HL-60 (cell line): ENCODE measurements at regions not wholly inside any gene's neighbourhood (a gene's known extent, or its start where the extent isn't known, plus 50 kb on each side); places are given as distances from the start of the nearest gene placed in this dataset.

Experiments
- DNase-seq, 2 experiments: peaks; one replicate each; pipeline ENCODE4 v3.0.0-alpha.2; 2010 to 2020; ENCODE audit warnings: low read depth in 1 of 2, low spot score in 1 of 2
- H3K27ac ChIP-seq: fragments of 250-450 bp; sonication (Bioruptor Pico); replicated peaks from 2 replicates; pipeline ENCODE4 v1.5.1; 2020; ENCODE audit warnings: mild to moderate bottlenecking, moderate library complexity
- H3K27me3 ChIP-seq: fragments of 250-450 bp; sonication (Bioruptor Pico); 2 replicates; pipeline ENCODE4 v1.5.1; 2021; ENCODE audit warnings: mild to moderate bottlenecking, moderate library complexity; ENCODE audit not compliant: insufficient read depth, poor library complexity, severe bottlenecking
- H3K4me3 ChIP-seq: replicated peaks from 2 replicates; pipeline ENCODE4 v1.5.1; 2011; ENCODE audit warnings: mild to moderate bottlenecking, control low read depth, low read length; ENCODE audit not compliant: insufficient read depth
- CTCF ChIP-seq: IDR thresholded peaks from one replicate; pipeline ENCODE4 v1.5.1; 2011; ENCODE audit warnings: low read length, control low read depth, inconsistent platforms; ENCODE audit not compliant: insufficient read depth
- GABPA ChIP-seq: IDR thresholded peaks from 2 replicates; pipeline ENCODE4 v1.6.1; 2012; ENCODE audit warnings: low read depth
- POLR2AphosphoS5 ChIP-seq: IDR thresholded peaks from 2 replicates; pipeline ENCODE4 v1.6.1; 2012; ENCODE audit warnings: low read depth
- REST ChIP-seq: IDR thresholded peaks from 2 replicates; pipeline ENCODE4 v1.6.1; 2012; ENCODE audit warnings: low read depth; ENCODE audit not compliant: insufficient replicate concordance
- SPI1 ChIP-seq: IDR thresholded peaks from 2 replicates; pipeline ENCODE4 v1.6.1; 2012; ENCODE audit warnings: low read depth, mild to moderate bottlenecking, borderline replicate concordance

- TF ChIP-seq REST (no peak), GABPA (no peak)
- H3K27me3 ChIP-seq: no peaks in the 10 kb centered on the region
- no peak overlapping the region for H3K4me3 ChIP-seq
- no peak for DNase-seq
- H3K27ac ChIP-seq: no peak overlapping the region
These were observed 1372.9 kb upstream of the PIK3C3 start for GRCh38 chr18:40582105-40582504.

GRCh38 chr18:40577981-40578365 lies 1377.1 kb upstream of the PIK3C3 start:
- no peak for TF ChIP-seq REST
- no peak for TF ChIP-seq SPI1
- no peak for TF ChIP-seq POLR2AphosphoS5
- no peak for TF ChIP-seq GABPA
- TF ChIP-seq CTCF: no peak
- no peaks in the 10 kb centered on the region for H3K27me3 ChIP-seq
- no peak for DNase-seq
- no peak overlapping the region for H3K4me3 ChIP-seq
- no peak overlapping the region for H3K27ac ChIP-seq

- no peak overlapping the region for H3K27ac ChIP-seq
- TF ChIP-seq POLR2AphosphoS5 (no peak), REST (no peak)
- no peak for DNase-seq
These were observed 1377.6 kb upstream of the PIK3C3 start for GRCh38 chr18:40577239-40577980.

GRCh38 chr18:40576507-40577115 lies 1378.4 kb upstream of the PIK3C3 start:
- Histone ChIP-seq H3K4me3 (no peak overlapping the region), H3K27me3 (no peaks in the 10 kb centered on the region), H3K27ac (no peak overlapping the region)
- DNase-seq: no peak
- TF ChIP-seq REST (no peak), GABPA (no peak), CTCF (no peak), SPI1 (no peak), POLR2AphosphoS5 (no peak)

More at GRCh38 chr18:40577239-40577980, 1377.6 kb upstream of the PIK3C3 start:
- no peak overlapping the region for H3K4me3 ChIP-seq
- no peaks in the 10 kb centered on the region for H3K27me3 ChIP-seq
